Stimulated activated effector memory CD8-positive, alpha-beta T cell treated with anti-CD3 and anti-CD28 coated beads, Interleukin-12 subunit alpha, Interleukin-12 subunit beta, amount 100 ng/mL, for 72 hours (primary cell): ENCODE measurements at regions not wholly inside any gene's neighbourhood (a gene's known extent, or its start where the extent isn't known, plus 50 kb on each side); places are given as distances from the start of the nearest gene placed in this dataset.

Source experiments
- ATAC-seq: fragments of 150-1000 bp; cut with Tn5 transposase; 2 replicates; pipeline ENCODE4 v1.10.0; 2021
- DNase-seq, 2 donors: peaks; one replicate each; pipeline ENCODE4 v3.0.0; 2021 to 2022; ENCODE audit warnings: low spot score in 2 of 2
- H3K27ac Mint-ChIP-seq: one replicate; pipeline ENCODE4 v1.8.0; 2022; ENCODE audit warnings: mild to moderate bottlenecking, mixed read lengths
- H3K36me3 Mint-ChIP-seq: one replicate; pipeline ENCODE4 v1.8.0; 2022; ENCODE audit warnings: mild to moderate bottlenecking, mixed read lengths
- H3K4me1 Mint-ChIP-seq: one replicate; pipeline ENCODE4 v1.8.0; 2022; ENCODE audit warnings: mixed read lengths
- H3K4me3 Mint-ChIP-seq: one replicate; pipeline ENCODE4 v1.8.0; 2022; ENCODE audit warnings: mild to moderate bottlenecking, mixed read lengths
- H3K9me3 Mint-ChIP-seq: one replicate; pipeline ENCODE4 v1.8.0; 2022; ENCODE audit warnings: mixed read lengths

GRCh38 chr22:48942698-48943566 lies 884.7 kb downstream of the BRD1 start:
- no peak overlapping the region for H3K4me3 Mint-ChIP-seq
- H3K4me1 Mint-ChIP-seq = no peaks in the 10 kb centered on the region
- ATAC-seq = no peak
- no peak for DNase-seq
- no peak overlapping the region for H3K27ac Mint-ChIP-seq
- H3K36me3 Mint-ChIP-seq = no peaks in the 10 kb centered on the region
- no peaks in the 10 kb centered on the region for H3K9me3 Mint-ChIP-seq

GRCh38 chr22:48941903-48942575 lies 885.6 kb downstream of the BRD1 start:
- Mint-ChIP-seq H3K9me3 (no peaks in the 10 kb centered on the region), H3K36me3 (no peaks in the 10 kb centered on the region), H3K27ac (no peak overlapping the region), H3K4me1 (no peaks in the 10 kb centered on the region), H3K4me3 (no peak overlapping the region)
- ATAC-seq = no peak
- no peak for DNase-seq

GRCh38 chr22:48941033-48941902 lies 886.4 kb downstream of the BRD1 start:
- Mint-ChIP-seq H3K4me1 (no peaks in the 10 kb centered on the region), H3K4me3 (no peak overlapping the region), H3K36me3 (no peaks in the 10 kb centered on the region), H3K9me3 (no peaks in the 10 kb centered on the region), H3K27ac (no peak overlapping the region)
- DNase-seq = no peak
- no peak for ATAC-seq

DNA sequence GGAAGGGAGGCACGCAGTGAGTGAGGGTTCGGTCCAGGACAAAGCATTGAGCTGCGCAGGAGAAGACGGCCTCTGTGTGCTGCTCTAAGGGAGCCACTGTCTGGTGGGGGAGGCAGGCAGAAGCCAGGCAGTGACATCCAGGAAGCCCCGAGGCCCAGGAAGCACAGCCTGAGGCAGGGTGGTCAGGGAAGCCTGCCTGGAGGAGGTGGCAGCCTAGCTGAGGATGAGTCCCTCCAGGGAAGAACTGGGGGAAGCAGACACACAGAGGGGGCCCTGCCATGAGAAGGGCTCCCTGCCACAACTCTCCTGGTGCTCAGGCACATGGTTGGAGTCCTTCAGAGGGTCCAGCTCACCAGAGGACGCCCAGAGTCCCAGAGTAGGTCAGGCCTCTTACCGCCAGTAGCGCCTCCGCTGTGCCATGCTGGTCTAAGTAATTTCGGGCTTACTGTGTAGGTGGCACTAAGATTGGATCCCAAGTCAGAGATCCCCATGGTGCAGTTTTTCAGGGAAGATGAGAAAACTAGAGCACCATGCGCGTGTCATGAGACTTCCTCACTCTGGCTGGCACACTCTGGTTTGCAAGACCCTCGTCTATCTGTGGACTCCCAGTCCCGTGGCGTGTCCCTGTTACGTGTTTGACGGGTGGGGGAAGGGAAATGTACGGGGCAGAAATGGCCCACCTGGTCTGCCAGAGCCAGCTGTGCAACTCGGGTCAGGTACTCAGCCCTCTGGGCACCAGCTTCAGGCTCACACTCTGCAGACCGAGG lies 887.2 kb downstream of the BRD1 start:
- H3K27ac Mint-ChIP-seq = no peak overlapping the region
- no peaks in the 10 kb centered on the region for H3K4me1 Mint-ChIP-seq
- H3K9me3 Mint-ChIP-seq = no peaks in the 10 kb centered on the region
- H3K36me3 Mint-ChIP-seq = no peaks in the 10 kb centered on the region
- ATAC-seq = no peak
- H3K4me3 Mint-ChIP-seq = no peak overlapping the region
- DNase-seq = no peak

DNA sequence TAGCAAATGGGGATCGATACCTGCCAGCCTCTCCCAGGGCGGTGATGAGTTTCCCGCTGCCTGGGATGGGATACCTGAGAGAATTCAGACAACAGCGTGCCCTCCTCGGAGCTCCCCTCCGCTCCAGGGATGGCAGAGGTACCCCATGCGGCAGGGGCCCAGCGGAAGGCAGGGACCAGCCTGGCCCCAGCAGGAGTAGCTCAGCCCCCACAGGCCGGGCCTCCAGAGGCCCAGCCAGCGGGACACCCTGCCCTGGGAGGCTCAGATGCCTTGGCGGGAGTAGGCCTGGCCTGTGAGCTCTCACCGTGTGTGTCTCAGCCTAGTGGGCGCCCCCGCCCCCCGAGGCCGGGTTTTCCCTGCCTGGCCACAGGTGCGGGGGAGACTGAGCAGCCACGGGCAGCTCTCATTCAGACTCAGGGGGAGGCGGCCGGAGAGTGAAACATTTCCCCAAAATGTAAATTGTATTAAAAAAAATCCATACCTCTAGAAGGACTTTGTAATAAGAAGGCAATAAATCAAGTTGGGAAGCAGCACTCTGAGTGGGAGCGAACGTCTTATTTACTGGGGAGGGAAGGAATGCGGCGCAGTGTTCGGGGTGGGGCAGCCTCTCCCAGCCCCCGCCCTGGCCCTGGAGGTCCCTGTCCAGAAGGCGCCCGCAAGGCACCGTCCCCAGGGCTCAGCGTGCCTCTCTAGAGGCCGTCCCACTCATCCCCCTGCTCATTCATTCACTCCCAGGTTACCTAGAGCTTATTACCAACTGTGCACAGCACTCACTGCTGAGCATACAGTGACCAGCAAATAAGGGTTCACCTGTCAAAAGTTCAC lies 888.0 kb downstream of the BRD1 start:
- Mint-ChIP-seq H3K36me3 (no peaks in the 10 kb centered on the region), H3K27ac (no peak overlapping the region), H3K4me1 (no peaks in the 10 kb centered on the region), H3K9me3 (no peaks in the 10 kb centered on the region), H3K4me3 (no peak overlapping the region)
- no peak for DNase-seq
- no peak for ATAC-seq

GRCh38 chr22:48938741-48939140 lies 888.9 kb downstream of the BRD1 start:
- H3K9me3 Mint-ChIP-seq = no peaks in the 10 kb centered on the region
- no peaks in the 10 kb centered on the region for H3K4me1 Mint-ChIP-seq
- H3K36me3 Mint-ChIP-seq = no peaks in the 10 kb centered on the region
- H3K27ac Mint-ChIP-seq = no peak overlapping the region
- no peak overlapping the region for H3K4me3 Mint-ChIP-seq
- ATAC-seq = no peak
- DNase-seq = no peak

GRCh38 chr22:48937032-48937639 lies 890.5 kb downstream of the BRD1 start:
- Mint-ChIP-seq H3K27ac (no peak overlapping the region), H3K36me3 (no peaks in the 10 kb centered on the region), H3K9me3 (no peaks in the 10 kb centered on the region), H3K4me3 (no peak overlapping the region), H3K4me1 (no peaks in the 10 kb centered on the region)
- DNase-seq (no peak), ATAC-seq (no peak)

DNA sequence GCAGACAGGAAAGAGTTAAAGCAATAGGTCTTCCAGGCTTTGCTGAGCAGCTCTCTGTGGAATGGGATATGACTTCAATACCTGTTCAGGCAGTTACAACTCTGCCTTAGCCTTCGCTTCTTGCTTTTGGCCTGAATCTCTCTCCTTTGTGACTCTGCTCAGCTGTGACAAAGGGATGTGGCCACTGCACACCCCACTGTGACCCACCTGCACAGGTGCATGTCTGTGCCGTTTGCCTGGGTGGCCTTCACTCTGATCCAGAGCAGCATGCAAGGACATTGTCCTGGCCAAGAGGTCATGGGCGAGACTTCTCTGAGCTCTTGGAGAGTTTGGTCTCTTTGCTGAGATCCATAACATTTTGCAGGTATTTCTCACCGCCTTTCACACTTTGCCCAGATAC lies 891.3 kb downstream of the BRD1 start:
- no peak overlapping the region for H3K27ac Mint-ChIP-seq
- no peaks in the 10 kb centered on the region for H3K4me1 Mint-ChIP-seq
- ATAC-seq (no peak), DNase-seq (no peak)
- no peak overlapping the region for H3K4me3 Mint-ChIP-seq
- H3K9me3 Mint-ChIP-seq = no peaks in the 10 kb centered on the region
- no peaks in the 10 kb centered on the region for H3K36me3 Mint-ChIP-seq

- Mint-ChIP-seq H3K27ac (no peak overlapping the region), H3K9me3 (no peaks in the 10 kb centered on the region), H3K36me3 (no peaks in the 10 kb centered on the region), H3K4me1 (no peaks in the 10 kb centered on the region), H3K4me3 (no peak overlapping the region)
- DNase-seq (no peak), ATAC-seq (no peak)
These were observed 893.2 kb downstream of the BRD1 start for GRCh38 chr22:48934446-48934845.

GRCh38 chr22:48931452-48931851 lies 896.2 kb downstream of the BRD1 start:
- no peaks in the 10 kb centered on the region for H3K9me3 Mint-ChIP-seq
- H3K4me3 Mint-ChIP-seq = no peak overlapping the region
- no peaks in the 10 kb centered on the region for H3K36me3 Mint-ChIP-seq
- H3K27ac Mint-ChIP-seq = no peak overlapping the region
- no peak for DNase-seq
- ATAC-seq = no peak
- H3K4me1 Mint-ChIP-seq = no peaks in the 10 kb centered on the region

GRCh38 chr22:48929276-48929790 lies 898.3 kb downstream of the BRD1 start:
- ATAC-seq = no peak
- no peak overlapping the region for H3K4me3 Mint-ChIP-seq
- no peak for DNase-seq
- H3K27ac Mint-ChIP-seq = no peak overlapping the region
- no peaks in the 10 kb centered on the region for H3K9me3 Mint-ChIP-seq
- H3K4me1 Mint-ChIP-seq = no peaks in the 10 kb centered on the region
- no peaks in the 10 kb centered on the region for H3K36me3 Mint-ChIP-seq

GRCh38 chr22:48927591-48927990 lies 900.1 kb downstream of the BRD1 start:
- Mint-ChIP-seq H3K4me1 (no peaks in the 10 kb centered on the region), H3K27ac (no peak overlapping the region), H3K9me3 (no peaks in the 10 kb centered on the region), H3K36me3 (no peaks in the 10 kb centered on the region), H3K4me3 (no peak overlapping the region)
- DNase-seq = no peak
- ATAC-seq = no peak

GRCh38 chr22:48926643-48927042 lies 901.0 kb downstream of the BRD1 start:
- H3K27ac Mint-ChIP-seq = no peak overlapping the region
- DNase-seq = no peak
- no peaks in the 10 kb centered on the region for H3K4me1 Mint-ChIP-seq

DNA sequence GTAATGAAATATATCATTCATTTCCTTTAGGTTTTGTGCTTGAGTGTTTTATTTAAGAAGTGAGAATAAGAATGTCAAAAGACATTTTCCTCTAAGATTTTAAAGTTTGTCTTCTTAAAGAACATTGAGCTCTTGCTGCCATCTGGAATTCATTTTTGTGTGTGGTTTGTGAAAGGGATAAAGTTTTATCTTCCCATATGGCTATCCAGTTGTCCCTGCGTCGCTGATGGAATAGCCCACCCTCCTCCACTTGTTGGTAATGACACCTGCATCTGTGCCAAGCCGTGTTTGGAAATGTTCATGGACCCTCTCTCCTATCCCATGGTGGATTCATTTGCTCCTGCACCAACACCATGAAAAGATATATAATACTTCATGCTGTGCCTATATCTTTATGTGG lies 901.5 kb downstream of the BRD1 start:
- ATAC-seq = no peak
- no peaks in the 10 kb centered on the region for H3K36me3 Mint-ChIP-seq
- DNase-seq = no peak
- H3K4me3 Mint-ChIP-seq = no peak overlapping the region
- H3K9me3 Mint-ChIP-seq = no peaks in the 10 kb centered on the region
- H3K4me1 Mint-ChIP-seq = no peaks in the 10 kb centered on the region
- H3K27ac Mint-ChIP-seq = no peak overlapping the region

More at GRCh38 chr22:48926643-48927042, 901.0 kb downstream of the BRD1 start:
- ATAC-seq = no peak
- Mint-ChIP-seq H3K36me3 (no peaks in the 10 kb centered on the region), H3K4me3 (no peak overlapping the region), H3K9me3 (no peaks in the 10 kb centered on the region)
